SK-N-MC (cell line): ENCODE measurements at regions not wholly inside any gene's neighbourhood (a gene's known extent, or its start where the extent isn't known, plus 50 kb on each side); places are given as distances from the start of the nearest gene placed in this dataset.

Experiments
- EZH2 ChIP-seq: fragments of 200-600 bp; sonication (generic); IDR thresholded peaks from one replicate; pipeline ENCODE4 v1.6.1; 2017; ENCODE audit warnings: antibody characterized with exemption
- POLR2AphosphoS5 ChIP-seq: IDR thresholded peaks from 2 replicates; pipeline ENCODE4 v1.6.1; 2012; ENCODE audit warnings: mild to moderate bottlenecking, low read depth, low read length, borderline replicate concordance

DNA sequence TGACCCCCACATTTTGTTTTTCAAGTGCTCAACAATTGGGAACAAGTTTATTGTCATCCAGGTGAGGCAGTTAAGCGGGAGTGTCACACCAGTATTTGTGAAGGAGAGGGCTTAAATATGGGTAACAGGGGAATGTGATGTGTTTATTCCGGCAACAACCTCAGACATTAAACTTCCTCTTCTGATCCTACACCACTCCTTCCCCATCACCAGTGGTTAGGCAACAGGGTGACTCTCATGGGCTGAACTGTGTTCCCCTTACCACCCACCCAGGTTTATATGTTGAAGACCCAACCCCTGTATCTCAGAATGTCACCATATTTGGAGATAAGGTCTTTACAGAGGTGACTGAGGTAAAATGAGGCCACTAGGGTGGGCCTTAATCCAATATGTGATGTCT, 52.1 kb upstream of the RNF182 start:
- TF ChIP-seq EZH2 (no peak), POLR2AphosphoS5 (no peak)
